GM19043 (cell line): ENCODE measurements at regions not wholly inside any gene's neighbourhood (a gene's known extent, or its start where the extent isn't known, plus 50 kb on each side); places are given as distances from the start of the nearest gene placed in this dataset.

Source experiments
- ATAC-seq: cut with Tn5 transposase; IDR thresholded peaks from one replicate; pipeline ENCODE4 v1.9.1; 2021; ENCODE audit warnings: low read depth; ENCODE audit not compliant: unreplicated experiment

DNA sequence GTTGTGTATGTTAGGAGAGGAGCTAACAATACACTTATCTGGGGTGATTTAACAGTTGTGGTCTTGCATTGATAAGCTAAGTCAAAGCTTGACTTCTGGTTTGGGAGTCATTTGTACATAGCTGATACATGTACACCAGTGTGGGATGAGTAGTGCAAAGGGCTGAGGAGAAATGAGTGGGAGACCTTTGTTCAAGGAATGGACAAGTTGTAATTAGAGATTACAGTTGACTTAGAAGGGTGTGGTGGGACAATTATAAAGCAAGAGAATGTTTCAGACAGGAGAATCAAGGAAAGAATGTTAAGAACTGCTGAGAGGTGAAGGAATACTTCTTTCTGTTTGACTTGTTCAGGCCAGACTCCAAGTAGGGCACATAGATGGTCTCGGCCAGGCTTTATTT lies 209.7 kb upstream of the STEAP4 start:
- ATAC-seq, result no peak

DNA sequence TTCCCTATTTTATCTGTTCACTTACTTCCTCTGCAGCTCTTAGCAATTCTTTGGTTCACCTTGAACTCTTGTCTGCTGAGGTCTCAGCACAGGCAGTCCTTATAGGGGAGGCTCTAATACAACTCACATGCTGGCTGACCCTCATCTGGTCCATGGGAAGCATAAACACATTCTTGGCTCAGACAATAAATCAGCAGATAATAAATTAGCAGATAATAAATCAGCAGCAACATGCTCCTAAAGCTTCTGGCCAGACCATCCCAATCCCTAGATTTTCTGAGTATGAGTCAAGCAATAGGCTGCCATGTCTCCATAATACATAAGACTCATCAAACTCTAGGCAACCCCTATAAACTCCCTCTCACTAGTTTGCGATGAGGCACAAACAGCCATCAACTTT lies 208.6 kb upstream of the STEAP4 start:
- ATAC-seq, result no peak

DNA sequence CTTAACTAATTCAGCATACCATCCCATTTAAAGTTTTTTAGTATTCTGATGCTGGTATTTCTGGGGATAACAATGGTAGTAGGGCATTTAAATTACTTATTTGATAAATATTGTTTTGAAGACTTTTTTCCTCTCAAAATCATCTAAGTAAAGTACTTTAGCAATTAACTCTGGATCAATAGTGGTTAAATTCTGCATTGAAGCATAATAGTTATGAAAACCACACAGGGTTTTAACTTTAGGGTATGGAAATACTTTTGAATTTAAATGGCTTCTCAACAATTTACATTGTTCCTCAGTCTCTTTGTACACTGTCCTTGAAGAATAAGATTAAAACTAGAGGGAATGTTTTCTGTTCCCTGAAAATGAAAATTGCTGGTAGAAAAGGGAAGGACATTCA lies 202.6 kb upstream of the STEAP4 start:
- ATAC-seq, result no peak

DNA sequence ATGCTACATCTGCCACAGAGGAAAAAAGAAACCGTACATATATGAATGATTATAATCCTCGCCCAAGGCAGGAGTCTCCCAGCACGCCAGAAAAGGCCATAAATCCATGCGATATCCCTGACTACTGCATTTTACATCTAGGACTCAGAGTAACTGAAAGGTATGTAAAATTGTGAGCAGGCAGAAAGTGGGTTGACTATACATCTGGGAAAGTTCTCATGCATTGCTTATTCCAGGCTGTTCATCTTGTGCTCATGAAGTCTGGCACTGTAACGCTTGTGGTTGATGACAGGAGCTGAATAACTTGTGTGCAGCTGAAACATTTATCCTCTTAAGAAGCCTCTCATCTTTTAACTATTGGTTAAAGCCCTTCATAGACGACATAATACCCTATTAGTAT lies 193.4 kb upstream of the STEAP4 start:
- ATAC-seq, result no peak

DNA sequence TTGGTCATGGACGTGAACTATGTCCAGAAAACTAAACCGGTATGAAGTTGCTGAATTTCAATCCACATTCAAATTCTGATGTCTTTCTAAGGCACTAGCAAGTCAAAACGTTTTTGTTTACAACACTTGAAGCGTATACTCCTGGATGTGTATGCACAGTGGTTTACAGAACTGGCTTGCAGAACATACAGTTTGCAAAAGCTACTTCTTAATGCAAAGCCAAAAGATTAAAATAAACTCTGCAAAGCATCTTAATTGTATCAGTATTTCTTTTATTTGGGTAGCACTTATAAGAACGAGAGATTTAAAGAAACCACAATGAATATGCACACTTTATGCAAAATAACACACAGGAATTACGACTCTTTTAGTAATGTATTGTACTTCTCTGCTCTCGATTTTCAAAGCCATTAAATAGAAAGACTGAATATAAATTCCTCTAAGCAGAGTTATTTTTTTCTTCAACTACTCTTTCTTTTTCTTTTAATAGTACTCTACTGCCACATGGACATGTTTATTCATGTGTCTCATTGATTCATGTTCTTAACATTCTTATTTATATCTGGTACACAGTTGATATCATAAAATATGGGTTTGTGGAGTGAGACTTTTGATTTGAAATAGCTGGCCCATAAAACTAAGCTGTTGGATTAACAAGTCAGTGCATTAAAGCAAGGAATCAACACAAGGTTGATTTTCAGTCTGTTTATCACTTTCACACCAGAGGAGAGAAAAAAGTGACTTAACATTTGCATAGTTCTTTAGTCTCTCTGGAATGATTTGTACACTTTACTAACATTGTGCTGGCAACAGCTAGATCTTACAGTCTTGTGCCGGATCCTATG lies 189.4 kb upstream of the STEAP4 start:
- ATAC-seq, result no peak

DNA sequence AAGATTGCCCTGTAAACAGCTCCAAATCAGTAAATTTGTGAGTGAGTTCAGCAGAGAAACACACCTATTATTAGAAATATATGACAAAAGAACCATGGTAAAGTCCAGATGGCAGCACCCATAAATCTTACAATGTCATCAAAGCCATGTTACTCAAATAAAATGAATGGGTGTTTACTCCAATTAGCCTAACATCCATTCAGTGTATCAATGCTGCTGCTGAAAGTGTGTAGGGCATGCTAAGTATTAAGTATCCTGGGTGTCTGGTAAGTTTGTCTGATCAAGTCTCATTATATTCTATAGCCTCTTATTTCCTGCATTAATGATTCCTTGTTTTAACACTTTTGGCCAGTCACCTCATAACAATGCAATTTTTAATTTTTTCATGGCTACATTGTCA lies 185.5 kb upstream of the STEAP4 start:
- ATAC-seq, result no peak

DNA sequence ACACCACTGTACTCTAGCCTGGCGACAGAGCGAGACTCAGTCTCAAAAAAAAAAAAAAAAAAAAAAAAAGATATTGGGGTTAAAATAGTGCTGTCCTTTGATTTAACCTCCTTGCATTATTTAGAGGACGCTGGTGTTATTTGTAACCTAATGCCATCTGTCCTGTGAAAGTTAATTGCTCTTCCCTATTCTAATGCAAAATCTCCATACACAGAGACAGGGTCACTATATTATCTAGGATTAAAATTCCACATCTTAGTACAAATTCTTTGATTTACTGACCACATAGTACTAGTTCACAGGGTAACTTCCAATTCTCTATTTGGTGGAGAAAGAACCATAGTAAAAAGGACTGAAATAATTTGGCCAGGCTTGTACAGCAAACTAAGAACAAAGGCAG lies 184.2 kb upstream of the STEAP4 start:
- no peak for ATAC-seq

DNA sequence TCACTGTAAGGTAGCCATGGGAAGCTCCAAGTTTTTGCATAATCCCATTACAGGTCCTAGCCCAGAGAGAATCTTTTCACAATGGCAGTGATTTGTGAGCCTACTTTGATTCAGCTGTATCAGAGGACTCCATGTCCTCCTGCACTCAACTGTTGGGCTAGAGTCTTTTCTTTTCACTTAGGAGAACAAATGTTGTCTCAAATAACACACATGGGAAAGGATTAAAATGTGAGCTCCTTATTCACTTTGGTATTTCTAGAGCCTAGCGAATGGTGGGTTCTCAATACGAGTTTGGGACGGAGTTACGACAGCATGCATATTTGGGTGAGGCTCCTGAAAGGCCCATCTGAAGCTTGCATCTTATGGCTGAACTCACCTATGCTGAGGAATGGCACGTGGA lies 183.5 kb upstream of the STEAP4 start:
- no peak for ATAC-seq

DNA sequence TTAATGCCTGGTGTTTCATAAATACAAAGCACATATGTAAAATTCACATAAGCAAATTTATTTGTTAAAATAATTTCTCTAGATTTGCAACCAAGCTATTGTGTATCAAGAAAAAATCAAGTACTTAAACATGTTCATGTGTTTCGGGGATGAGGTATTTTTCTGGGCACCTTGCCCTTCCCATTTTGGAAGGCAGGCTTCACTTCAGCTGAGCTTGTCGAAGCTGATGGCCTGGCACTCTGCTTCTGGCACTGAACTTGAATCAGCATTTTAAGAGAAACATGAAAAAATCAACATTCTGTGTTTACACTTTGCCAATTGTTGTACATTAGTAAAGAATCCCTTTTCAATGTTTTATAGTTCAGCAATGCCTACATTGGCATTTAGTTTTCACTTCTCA lies 179.1 kb upstream of the STEAP4 start:
- no peak for ATAC-seq

DNA sequence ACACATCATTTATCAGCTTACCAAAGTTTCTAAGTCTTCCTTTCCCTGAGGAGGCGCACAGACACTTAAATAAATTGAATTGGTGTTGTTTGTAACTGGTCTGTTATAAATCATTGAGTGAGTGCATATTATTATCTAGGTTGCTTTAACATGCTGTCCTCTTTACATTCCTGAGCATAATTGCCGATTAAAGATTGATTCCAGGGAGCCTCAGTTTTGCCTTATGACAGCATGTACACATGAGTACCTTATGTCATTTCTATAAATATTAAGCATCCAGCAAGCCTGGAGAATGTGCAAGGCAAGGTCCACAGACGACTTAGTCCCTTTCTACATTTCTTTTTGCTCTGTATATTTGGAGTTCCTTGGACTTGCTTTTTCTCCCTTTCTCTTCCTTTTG lies 177.9 kb upstream of the STEAP4 start:
- no peak for ATAC-seq

DNA sequence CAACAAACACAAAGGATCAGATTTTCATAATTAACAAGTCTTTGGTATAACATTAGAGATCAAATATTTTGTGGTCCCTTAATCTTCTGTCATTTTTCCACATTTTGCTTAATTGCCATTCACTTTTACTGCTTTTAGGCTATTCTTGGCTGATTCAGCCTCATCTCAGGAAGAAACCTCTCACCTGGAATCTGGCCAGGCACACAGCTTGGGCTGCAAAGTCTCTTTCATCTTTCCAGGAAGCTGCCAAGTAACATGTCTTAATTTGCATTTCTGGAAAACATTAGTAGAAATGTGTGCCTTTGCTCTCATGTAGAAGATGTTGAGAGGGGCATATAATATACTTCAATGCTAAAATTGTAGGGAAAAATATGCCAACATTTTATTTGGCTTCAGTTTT lies 174.2 kb upstream of the STEAP4 start:
- ATAC-seq, result no peak

DNA sequence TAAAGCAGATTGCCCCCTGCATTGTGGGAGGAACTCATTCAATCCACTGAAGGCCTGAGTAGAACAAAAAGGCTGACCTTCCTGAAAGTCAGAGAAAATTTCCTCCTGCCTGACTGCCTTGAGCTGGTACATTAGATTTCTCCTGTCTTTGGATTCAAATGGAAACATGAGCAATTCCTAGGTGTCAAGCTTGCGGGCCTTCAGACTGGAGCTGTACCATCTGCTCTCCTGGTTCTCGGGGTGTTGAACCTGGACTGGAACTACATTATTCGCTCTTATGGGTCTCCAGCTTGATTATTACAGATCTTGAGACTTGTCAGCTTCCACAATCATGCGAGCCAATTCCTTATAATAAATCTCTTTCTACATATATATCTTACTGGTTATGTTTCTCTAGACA lies 173.6 kb upstream of the STEAP4 start:
- ATAC-seq, result no peak

DNA sequence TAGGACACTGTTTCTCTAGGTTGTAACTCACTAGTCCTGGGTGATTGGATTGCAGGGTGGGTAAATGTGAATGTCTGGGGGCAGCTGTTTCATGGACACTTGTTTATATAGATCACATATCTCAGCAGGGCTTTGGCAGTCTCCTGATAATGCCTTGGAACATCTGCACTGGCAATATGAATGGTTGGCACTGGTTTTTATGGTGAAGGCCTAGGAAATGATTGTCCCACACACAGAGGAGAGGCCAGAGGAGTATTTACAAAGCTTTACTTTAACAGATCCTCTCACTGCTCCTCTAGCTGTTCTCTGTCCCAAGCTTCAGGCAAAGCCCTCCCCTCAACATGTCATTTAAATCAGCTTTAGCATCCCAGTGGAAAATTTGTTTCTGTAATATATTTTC lies 171.3 kb upstream of the STEAP4 start:
- ATAC-seq, result no peak

DNA sequence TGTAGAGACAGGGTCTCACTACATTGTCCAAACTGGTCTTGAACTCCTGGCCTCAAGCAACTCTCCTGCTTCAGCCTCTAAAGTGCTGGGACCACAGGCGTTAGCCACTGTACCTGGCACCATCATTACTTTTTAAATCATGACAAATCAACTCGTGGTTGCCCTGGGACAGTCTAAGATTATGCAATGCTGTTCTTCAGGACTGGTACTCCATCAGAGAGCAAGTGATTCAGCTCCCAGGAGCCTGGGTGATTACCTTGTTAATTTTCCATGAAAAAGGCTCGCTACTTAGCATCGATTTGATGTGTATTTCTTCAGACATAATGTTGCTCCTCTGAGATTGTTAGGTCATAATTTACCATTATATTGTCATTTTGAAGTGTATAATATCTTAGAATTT lies 158.9 kb upstream of the STEAP4 start:
- ATAC-seq, result no peak

DNA sequence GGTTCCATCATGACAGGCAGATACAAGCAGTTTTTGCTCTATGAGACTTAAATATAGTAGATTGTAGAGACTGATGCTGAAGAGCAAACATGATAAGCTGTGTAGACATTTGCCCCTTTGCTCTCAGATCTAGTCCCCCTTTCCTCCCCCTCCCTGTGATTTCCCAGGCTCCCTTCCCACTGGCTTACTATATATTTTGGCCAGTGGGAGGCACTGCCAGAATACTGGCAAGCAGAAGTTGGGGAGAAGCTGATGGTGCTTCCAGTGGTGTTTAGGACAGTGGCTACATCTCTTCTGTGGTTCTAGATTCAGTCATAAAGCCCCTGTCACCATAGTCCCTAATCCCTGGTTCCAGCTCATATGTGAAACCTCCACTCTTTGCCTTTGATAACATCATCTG lies 156.1 kb upstream of the STEAP4 start:
- no peak for ATAC-seq

DNA sequence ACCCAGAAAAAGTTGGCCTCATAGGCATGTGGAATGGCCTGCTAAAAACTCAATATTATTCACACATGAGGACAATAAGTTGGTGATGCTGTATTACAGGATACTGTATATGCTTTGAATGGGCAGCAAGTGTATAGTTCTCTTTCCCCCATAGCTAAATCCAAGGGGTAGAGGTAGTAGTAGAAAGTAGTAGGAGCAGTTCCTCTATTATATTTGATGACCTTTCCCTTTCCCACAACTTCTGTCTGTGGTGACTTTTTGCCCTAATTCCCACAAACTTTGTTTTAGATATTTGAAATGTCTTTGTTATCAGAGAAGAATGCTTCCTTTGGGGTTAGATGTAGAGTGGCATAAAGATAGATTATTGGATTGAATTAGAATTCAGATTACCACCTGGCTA lies 154.0 kb upstream of the STEAP4 start:
- ATAC-seq, result no peak

DNA sequence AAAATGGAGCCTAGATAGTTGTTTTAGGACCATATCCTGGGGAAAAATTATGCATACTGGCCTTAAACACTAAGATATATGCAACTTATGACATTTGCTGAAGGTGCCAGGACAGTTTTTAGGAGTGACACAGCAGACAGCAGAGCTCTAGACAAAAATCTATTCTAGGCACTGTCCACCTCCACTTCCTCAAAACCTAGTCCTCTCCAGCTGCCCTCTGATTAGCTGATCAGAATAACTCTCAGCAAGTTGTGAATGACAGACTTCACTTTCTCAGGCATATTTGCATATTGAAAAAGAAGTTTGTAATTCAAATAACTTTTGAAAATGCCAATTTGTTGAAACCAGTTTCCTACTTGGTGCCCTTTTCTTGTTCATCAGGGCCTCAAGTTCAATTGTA lies 152.3 kb upstream of the STEAP4 start:
- no peak for ATAC-seq

DNA sequence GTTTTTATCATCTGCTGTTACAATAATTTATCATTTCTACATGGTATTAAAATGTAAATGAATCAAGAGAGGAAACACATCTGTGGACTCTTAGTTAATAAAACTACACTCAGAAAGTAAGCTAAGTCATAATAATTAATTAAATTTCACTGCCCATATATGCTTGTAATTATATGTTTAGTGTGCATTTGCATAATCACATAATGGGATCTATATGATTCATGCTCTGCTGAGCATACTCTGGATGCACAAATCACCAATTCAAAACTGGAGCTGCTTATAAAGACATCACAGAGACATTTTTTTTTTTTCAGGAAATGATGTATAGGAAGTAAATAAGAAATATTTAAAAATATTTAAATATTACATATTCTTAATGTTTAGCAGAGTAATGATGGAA lies 151.6 kb upstream of the STEAP4 start:
- ATAC-seq, result no peak

DNA sequence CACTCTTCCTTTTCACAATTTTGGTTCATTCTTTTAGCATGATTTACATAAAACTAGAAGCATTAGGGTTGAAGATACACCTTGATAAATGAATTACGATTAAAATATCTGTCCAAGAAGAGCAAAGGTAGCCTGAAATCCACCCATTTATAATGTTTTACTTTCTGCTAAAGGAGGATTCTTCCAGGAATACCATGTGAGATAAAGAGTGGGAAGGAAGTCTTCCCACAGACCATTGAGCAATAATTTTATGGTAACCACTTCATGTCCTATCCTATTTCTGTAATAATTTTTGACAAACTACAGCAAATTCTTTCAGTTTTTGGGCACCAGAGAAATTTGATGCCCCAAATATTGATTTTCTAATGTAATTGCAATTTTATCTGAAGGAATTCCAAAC lies 150.6 kb upstream of the STEAP4 start:
- ATAC-seq, result no peak

DNA sequence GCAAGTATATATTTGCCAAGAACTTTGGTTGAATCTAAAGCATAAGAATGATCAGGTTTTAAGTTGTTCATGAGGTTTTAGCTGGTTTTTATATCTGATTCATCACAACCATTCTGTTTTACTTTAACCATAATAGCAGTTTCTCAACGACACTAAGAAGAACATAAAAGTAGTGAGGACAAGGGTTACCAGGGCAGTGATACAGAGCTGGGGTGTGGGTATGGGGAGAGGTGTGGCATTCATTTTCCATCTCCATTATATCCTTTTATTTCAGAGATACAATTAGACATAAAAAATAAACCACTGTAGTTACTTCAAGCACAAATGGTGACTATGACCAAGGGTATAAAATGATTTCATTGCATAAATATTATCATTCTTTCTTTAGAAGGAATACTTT lies 149.8 kb upstream of the STEAP4 start:
- no peak for ATAC-seq

DNA sequence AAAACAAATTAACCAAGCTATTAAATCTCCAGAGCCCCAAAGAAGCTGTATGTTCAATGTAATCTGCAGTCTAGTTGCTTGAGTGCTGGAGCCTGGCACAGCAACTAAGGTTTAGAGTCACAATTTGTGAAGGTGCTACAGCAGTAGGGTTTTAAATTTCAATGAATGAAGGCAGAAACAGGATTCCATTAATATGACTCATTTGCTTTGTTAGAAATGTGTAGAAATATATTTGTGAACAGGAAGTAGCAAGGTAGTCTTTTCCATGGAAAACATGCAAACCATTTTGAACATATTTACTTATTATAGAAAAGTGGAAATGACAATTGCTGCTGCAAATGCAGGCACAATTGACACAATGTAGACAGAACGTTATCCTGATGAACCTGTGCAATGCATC lies 149.0 kb upstream of the STEAP4 start:
- ATAC-seq, result no peak

DNA sequence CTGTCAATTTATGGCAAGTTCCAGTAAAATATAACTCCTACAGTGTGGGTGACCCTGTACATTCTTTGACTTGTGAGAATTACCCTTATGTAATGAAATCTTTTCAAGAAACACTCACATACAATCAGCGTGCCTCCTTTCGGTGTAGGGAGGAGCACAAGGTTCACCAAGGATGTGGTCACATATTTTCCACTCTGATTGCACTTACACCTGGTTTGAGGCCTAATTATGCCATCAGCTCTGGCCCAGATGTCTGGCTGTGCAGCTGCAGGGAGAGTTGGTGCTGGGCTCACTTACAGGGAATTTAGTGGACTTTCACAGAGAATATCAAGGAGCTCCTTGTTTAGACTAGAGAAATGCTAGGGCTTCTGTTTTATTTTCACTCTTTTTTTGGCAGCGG lies 146.0 kb upstream of the STEAP4 start:
- ATAC-seq, result no peak

DNA sequence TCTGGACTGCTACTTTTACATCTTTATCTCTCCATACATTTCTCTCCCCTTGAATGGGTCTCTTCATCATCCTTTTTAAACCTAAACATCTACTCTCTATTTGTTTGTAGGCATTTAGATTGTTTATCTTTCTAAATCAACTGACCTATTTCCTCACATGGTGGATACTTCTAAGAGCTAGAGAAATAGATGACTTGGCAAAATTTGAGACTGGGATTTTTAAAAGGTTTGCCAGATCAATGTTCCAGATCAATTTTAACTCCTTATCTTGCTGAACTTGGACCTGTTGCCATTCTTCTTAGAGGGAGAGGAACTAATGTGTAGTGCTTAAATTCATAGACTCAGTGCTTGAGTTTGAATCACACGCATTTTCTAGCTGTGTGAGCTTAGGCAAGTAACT lies 144.2 kb upstream of the STEAP4 start:
- ATAC-seq, result no peak
